Kidney glomerular epithelial cell (primary cell): ENCODE measurements at regions not wholly inside any gene's neighbourhood (a gene's known extent, or its start where the extent isn't known, plus 50 kb on each side); places are given as distances from the start of the nearest gene placed in this dataset.
"Not testable (repeated sequence)": the region's sequence is repeated elsewhere in the genome, so short reads cannot be mapped to it uniquely, and the experiment has no call there.

Experiments
- DNase-seq: peaks from one replicate; lab custom pipeline; 2025; lab: John Stamatoyannopoulos, UW

- DNase-seq = no peak
These were observed 196.8 kb upstream of the AGTR1 start for GRCh38 chr3:148500881-148501280.

GRCh38 chr3:148510116-148510515, 187.6 kb upstream of the AGTR1 start:
- no peak for DNase-seq

GRCh38 chr3:148510561-148510960, 187.1 kb upstream of the AGTR1 start:
- DNase-seq = no peak

GRCh38 chr3:148512648-148513047, 185.1 kb upstream of the AGTR1 start:
- DNase-seq = no peak

- no peak for DNase-seq
These were observed 184.6 kb upstream of the AGTR1 start for GRCh38 chr3:148513096-148513543.

GRCh38 chr3:148518520-148518919, 179.2 kb upstream of the AGTR1 start:
- no peak for DNase-seq

- not testable (repeated sequence) for DNase-seq
These were observed 172.1 kb upstream of the AGTR1 start for GRCh38 chr3:148525621-148526020.

GRCh38 chr3:148528024-148528423, 169.7 kb upstream of the AGTR1 start:
- DNase-seq = no peak

GRCh38 chr3:148531836-148532235, 165.9 kb upstream of the AGTR1 start:
- no peak for DNase-seq

GRCh38 chr3:148532326-148532725, 165.4 kb upstream of the AGTR1 start:
- no peak for DNase-seq

GRCh38 chr3:148532774-148533173, 164.9 kb upstream of the AGTR1 start:
- DNase-seq = no peak

GRCh38 chr3:148534089-148534988, 163.4 kb upstream of the AGTR1 start:
- no peak for DNase-seq

GRCh38 chr3:148535001-148535400, 162.7 kb upstream of the AGTR1 start:
- no peak for DNase-seq

GRCh38 chr3:148540266-148540665, 157.4 kb upstream of the AGTR1 start:
- no peak for DNase-seq

- no peak for DNase-seq
These were observed 156.9 kb upstream of the AGTR1 start for GRCh38 chr3:148540851-148541250.

GRCh38 chr3:148546959-148547358, 150.7 kb upstream of the AGTR1 start:
- DNase-seq = no peak

GRCh38 chr3:148551767-148552260, 145.9 kb upstream of the AGTR1 start:
- DNase-seq = no peak

GRCh38 chr3:148554367-148554766, 143.3 kb upstream of the AGTR1 start:
- DNase-seq = no peak

- DNase-seq = no peak
These were observed 141.0 kb upstream of the AGTR1 start for GRCh38 chr3:148556664-148557063.

- DNase-seq = not testable (repeated sequence)
These were observed 120.1 kb upstream of the AGTR1 start for GRCh38 chr3:148577579-148577978.

GRCh38 chr3:148582126-148582525, 115.6 kb upstream of the AGTR1 start:
- no peak for DNase-seq

GRCh38 chr3:148583793-148584192, 113.9 kb upstream of the AGTR1 start:
- no peak for DNase-seq

- DNase-seq = no peak
These were observed 113.3 kb upstream of the AGTR1 start for GRCh38 chr3:148584438-148584837.
